ENCODE measurements at regions not wholly inside any gene's neighbourhood (a gene's known extent, or its start where the extent isn't known, plus 50 kb on each side); places are given as distances from the start of the nearest gene placed in this dataset.
"Not testable (repeated sequence)": the region's sequence is repeated elsewhere in the genome, so short reads cannot be mapped to it uniquely, and the experiment has no call there.

GRCh38 chr11:71150859-71151258, 101.5 kb downstream of the SHANK2 start:
- no peak for DNase-seq

- DNase-seq, result no peak
Measured at GRCh38 chr11:71148716-71149115, 103.7 kb downstream of the SHANK2 start.

DNA sequence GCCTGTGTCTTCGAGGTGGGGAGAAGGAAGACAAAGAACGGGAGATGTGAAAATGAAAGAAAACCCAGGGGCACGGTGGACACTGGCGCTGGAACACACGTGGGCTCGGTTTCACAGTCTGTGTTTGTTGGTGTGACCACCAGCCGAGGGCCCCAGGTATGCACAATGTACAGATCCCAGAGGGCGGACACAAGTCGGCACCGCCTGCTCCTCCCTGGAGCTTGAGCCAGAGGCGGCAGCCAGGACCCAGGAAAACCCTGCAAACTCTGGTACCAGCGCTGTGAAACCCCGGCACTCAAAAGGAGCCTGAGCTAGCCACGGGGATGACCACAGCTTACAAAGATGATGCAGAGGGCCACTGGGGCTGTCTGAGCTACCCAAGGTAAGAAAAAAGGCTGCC, 105.0 kb downstream of the SHANK2 start:
- DNase-seq, result no peak

GRCh38 chr11:71146846-71147245, 105.5 kb downstream of the SHANK2 start:
- no peak for DNase-seq

- no peak for DNase-seq
Measured at GRCh38 chr11:71145988-71146824, 106.2 kb downstream of the SHANK2 start.

DNA sequence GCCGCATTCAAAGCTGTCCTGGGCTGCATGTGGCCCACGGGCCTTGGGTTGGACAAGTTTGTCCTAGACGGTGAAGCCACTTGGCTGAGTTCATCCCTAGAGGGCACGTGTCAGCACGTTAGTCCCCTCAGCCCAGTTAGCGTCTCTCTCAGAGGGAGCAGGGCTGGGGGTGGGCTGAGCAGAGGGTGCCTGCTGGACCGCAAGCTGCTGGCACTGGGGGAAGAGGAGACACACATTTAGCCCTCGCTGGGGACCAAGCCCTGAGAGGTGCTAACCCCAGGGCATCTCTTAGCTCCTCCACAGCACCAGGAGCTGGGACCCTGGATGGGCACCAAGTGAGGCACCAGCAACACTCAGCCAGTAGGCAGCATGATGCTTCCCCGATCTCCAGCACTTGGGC, 107.0 kb downstream of the SHANK2 start:
- DNase-seq, result no peak

GRCh38 chr11:71144736-71145135, 107.6 kb downstream of the SHANK2 start:
- no peak for DNase-seq

GRCh38 chr11:71144010-71144409, 108.4 kb downstream of the SHANK2 start:
- DNase-seq, result no peak

GRCh38 chr11:71140206-71140919, 112.0 kb downstream of the SHANK2 start:
- DNase-seq, result no peak

- DNase-seq, result no peak
Measured at GRCh38 chr11:71139516-71140205, 112.7 kb downstream of the SHANK2 start.

DNA sequence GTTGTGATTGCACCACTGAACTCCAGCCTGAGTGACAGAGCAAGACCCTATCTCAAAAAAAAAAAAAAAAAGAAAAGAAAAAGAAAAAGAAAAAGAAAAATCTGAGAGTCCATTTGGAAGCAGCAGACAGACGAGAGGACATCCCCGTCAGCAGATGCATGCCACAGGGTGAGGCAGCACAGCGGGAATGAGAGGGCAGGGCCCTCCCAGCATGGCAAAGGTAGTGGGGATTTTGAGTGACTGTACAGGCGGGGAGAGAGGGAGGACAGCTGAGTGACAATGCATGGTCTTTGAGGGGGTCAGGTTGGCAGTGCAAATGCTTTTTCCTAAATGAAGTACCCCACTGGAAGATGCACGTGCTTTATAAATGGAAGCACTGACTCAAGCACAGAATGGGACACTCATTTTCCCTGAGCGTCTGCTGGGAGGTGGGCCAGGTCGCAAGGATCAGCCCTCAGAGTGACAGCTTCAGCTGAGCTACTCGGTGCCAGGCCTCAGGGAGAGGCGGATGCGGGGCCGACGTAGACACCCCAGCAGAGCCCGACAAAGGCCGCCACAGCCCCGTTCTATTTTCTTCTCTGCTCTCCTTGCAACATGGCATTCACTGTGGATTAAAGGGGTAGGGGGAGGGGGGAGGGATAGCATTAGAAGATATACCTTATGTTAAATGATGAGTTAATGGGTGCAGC, 113.5 kb downstream of the SHANK2 start:
- DNase-seq, result no peak

- no peak for DNase-seq
Measured at GRCh38 chr11:71137376-71137775, 115.0 kb downstream of the SHANK2 start.

- no peak for DNase-seq
Measured at GRCh38 chr11:71136095-71136845, 116.1 kb downstream of the SHANK2 start.

DNA sequence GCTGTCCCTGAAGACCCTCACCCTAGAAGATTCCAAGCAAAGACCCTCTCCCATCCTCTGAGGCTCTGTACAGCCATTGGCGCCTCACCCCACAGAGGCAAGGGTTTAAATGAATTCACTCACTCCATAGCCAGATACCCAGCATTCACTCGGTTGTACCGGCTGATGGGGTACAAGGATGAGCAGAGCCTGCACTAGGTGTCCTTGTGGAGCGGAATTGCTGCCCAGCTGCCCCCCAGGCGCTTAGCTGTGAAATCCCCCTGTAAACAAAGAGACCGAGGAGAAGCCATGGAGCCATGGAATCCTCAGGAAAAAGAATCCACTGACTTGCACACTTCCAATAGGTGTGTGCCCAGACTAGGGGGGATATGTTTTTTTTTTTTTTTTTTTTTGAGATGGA, 117.3 kb downstream of the SHANK2 start:
- no peak for DNase-seq

DNA sequence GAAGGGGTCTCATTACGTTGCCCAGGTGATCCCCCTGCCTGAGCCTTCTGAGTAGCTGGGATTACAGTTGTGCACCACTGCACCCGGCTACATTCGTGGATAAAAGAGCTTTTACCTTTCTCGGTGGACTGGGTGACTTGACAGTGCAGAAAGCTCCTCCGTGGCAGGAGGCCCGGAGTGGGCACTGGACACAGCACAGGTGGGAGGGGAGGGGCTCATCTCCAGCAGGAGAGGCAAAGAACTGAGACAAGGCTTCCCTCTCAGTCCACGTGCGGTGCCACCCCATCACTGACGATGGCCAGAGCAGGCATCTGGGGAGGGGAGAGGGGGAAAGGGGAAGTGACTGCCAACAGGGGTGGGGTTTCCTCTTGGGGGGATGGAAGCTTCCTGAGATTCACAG, 118.4 kb downstream of the SHANK2 start:
- DNase-seq, result no peak

DNA sequence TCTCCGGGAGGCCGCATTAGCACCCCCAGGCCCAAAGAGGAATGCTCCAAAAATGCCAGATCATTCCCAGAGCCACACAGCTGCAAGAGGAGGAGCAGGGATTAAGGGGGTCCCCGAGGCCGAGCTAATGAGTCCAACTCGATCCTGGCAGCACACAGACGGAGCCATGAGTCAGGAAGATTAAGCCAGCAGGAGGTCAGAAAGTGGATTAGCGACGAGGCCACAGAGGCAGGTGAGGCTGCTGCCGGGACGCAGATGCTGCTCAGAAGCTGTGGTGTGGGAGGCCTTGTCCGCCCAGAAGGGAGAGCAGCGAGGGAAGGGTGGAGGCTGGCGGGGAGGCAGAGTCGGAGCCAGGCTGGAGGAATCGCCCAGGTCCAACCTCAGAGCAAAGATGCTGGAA, 120.5 kb downstream of the SHANK2 start:
- no peak for DNase-seq

DNA sequence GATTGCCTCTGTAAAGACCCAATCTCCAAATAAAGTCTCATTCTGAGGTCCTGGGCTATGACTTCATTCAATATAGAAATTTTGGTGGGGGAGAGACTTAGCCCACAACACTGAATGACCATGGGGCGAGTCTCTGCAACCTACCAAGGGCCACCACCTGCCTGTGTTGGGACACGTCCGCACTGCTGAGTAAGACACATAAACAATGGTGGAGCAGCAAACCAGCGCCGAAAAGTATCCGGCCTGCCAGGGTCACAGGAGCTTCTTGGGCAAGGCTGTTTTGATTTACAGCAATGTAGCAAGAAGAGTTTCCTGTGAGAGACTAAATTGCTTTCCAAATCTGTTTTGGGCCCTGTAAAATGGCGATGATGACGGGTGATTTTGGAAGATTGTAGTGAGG, 122.3 kb downstream of the SHANK2 start:
- no peak for DNase-seq

GRCh38 chr11:71129624-71130023, 122.8 kb downstream of the SHANK2 start:
- DNase-seq, result no peak

DNA sequence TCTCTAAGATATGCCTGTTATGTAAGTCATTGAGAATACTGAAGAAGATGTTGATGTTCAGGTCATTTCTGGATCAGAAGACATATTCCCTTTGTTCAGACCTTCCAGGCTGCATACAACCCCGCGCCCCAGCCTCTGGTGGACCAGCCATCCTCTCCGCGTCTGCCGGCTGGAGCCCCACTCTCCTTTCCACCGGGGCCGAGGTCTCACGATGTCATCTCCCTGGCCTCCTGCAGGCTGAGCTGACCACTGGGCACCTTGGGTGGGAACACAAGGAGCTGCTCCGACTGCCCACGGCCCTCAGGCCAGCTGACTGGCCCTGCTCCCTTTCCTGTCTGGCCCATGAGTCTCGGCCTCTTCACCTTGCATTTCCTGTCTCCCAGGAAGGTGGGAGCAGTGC, 124.6 kb downstream of the SHANK2 start:
- no peak for DNase-seq

GRCh38 chr11:71126401-71126800, 126.0 kb downstream of the SHANK2 start:
- not testable (repeated sequence) for DNase-seq

DNA sequence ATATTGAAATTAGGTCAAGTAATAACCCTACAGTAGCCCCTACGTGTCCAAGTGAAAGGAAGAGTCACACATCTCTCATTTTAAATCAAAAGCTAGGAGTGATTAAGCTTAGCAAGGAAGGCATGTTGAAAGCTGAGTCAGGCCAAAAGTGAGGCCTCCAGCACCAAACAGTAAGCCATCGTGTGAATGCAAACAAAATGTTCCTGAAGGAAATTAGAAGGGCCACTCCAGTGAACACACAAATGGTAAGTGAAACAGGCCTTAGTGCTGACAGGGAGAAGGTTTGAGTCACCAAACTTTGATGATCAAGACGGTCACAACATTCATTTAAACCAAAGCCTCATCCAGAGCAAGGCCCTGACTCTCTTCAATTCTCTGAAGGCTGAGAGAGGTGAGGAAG, 127.2 kb downstream of the SHANK2 start:
- no peak for DNase-seq

GRCh38 chr11:71124127-71124526, 128.2 kb downstream of the SHANK2 start:
- no peak for DNase-seq
